ENCODE measurements at regions not wholly inside any gene's neighbourhood (a gene's known extent, or its start where the extent isn't known, plus 50 kb on each side); places are given as distances from the start of the nearest gene placed in this dataset.

GRCh38 chr7:14999331-14999730, 96.8 kb upstream of the DGKB start:
- no peaks in the 10 kb centered on the region for H3K27me3 Mint-ChIP-seq
- ChIA-PET CTCF (no interaction called here), POLR2A (no interaction called here)
- H3K4me1 ChIP-seq (ENCODE audit: control insufficient read depth in 2 of 2, insufficient read depth in 2 of 2, low read length in 2 of 2): no peaks in the 10 kb centered on the region
- no peak overlapping the region for H3K27ac ChIP-seq (ENCODE audit: low read length in 2 of 2)
- H2AFZ ChIP-seq (ENCODE audit: insufficient read depth, low read depth, low read length, poor library complexity, severe bottlenecking): no peak overlapping the region
- no peak overlapping the region for H3K4me2 ChIP-seq (replicated peaks; ENCODE audit: low read depth, low read length, poor library complexity, severe bottlenecking)
- WGBS (ENCODE audit: insufficient coverage): 60% methylated on average over 2 of the region's 2 CpGs
- peaks cover 0 to 3% (median 0%) of the 10 kb centered on the region in 3 donors for H3K9me3 ChIP-seq (ENCODE audit: control extremely low read depth in 1 of 3, control insufficient read depth in 2 of 3, insufficient read depth in 1 of 3, low read length in 2 of 3)
- H3K36me3 ChIP-seq (replicated peaks in 1 of 2; ENCODE audit: control extremely low read depth in 1 of 2, control insufficient read depth in 1 of 2, extremely low read depth in 1 of 2, insufficient read depth in 2 of 2, low read length in 1 of 2): no peaks in the 10 kb centered on the region
- no peaks in the 10 kb centered on the region for H3K4me1 Mint-ChIP-seq
- H3K9me3 Mint-ChIP-seq (ENCODE audit: insufficient read depth): no peaks in the 10 kb centered on the region
- intact Hi-C loops (cut with micrococcal nuclease): no loop called here
- no peaks in the 10 kb centered on the region for H3K27me3 ChIP-seq (replicated peaks in 1 of 4; ENCODE audit: control extremely low read depth in 1 of 4, control insufficient read depth in 3 of 4, insufficient read depth in 4 of 4, low read length in 3 of 4)
- no peak overlapping the region for H3K4me3 ChIP-seq (ENCODE audit: control extremely low read depth in 1 of 5, extremely low read depth in 1 of 5, insufficient read depth in 1 of 5, low read depth in 2 of 5, low read length in 4 of 5)
- no peak overlapping the region for H3K9ac ChIP-seq (ENCODE audit: low read length)
- H3K4me3 Mint-ChIP-seq: no peak overlapping the region
- no peak for TF ChIP-seq EZH2 (IDR thresholded peaks at IDR 0.05; ENCODE audit: borderline replicate concordance, insufficient read depth, low read depth, low read length, poor library complexity, severe bottlenecking)
- TF ChIP-seq CTCF (IDR thresholded peaks at IDR 0.05): no peak
- ATAC-seq (ENCODE audit: low read depth) (no peak), DNase-seq (no peak)
- no peaks in the 10 kb centered on the region for H4K20me1 ChIP-seq (ENCODE audit: control insufficient read depth, insufficient read depth, low read length, poor library complexity, severe bottlenecking)
- H3K79me2 ChIP-seq (ENCODE audit: control insufficient read depth, insufficient read depth, low read length): no peaks in the 10 kb centered on the region
- no peak overlapping the region for H3K27ac Mint-ChIP-seq

GRCh38 chr7:14995774-14996173, 93.2 kb upstream of the DGKB start:
- Histone ChIP-seq H3K4me2 (replicated peaks; ENCODE audit: low read depth, low read length, poor library complexity, severe bottlenecking) (no peak overlapping the region), H3K9ac (ENCODE audit: low read length) (no peak overlapping the region), H4K20me1 (ENCODE audit: control insufficient read depth, insufficient read depth, low read length, poor library complexity, severe bottlenecking) (no peaks in the 10 kb centered on the region), H2AFZ (ENCODE audit: insufficient read depth, low read depth, low read length, poor library complexity, severe bottlenecking) (no peak overlapping the region), H3K27ac (ENCODE audit: low read length in 2 of 2) (no peak overlapping the region), H3K79me2 (ENCODE audit: control insufficient read depth, insufficient read depth, low read length) (no peaks in the 10 kb centered on the region), H3K4me3 (ENCODE audit: control extremely low read depth in 1 of 5, extremely low read depth in 1 of 5, insufficient read depth in 1 of 5, low read depth in 2 of 5, low read length in 4 of 5) (no peak overlapping the region), H3K36me3 (replicated peaks in 1 of 2; ENCODE audit: control extremely low read depth in 1 of 2, control insufficient read depth in 1 of 2, extremely low read depth in 1 of 2, insufficient read depth in 2 of 2, low read length in 1 of 2) (no peaks in the 10 kb centered on the region), H3K9me3 (ENCODE audit: control extremely low read depth in 1 of 3, control insufficient read depth in 2 of 3, insufficient read depth in 1 of 3, low read length in 2 of 3) (peaks cover 0 to 3% (median 0%) of the 10 kb centered on the region in 3 donors), H3K4me1 (ENCODE audit: control insufficient read depth in 2 of 2, insufficient read depth in 2 of 2, low read length in 2 of 2) (no peaks in the 10 kb centered on the region), H3K27me3 (replicated peaks in 1 of 4; ENCODE audit: control extremely low read depth in 1 of 4, control insufficient read depth in 3 of 4, insufficient read depth in 4 of 4, low read length in 3 of 4) (no peaks in the 10 kb centered on the region)
- POLR2A ChIA-PET: no interaction called here
- 83% methylated on average over 2 of the region's 2 CpGs for WGBS (ENCODE audit: insufficient coverage)
- Mint-ChIP-seq H3K9me3 (ENCODE audit: insufficient read depth) (peaks cover 2% of the 10 kb centered on the region), H3K4me3 (no peak overlapping the region), H3K4me1 (no peaks in the 10 kb centered on the region), H3K27ac (no peak overlapping the region), H3K27me3 (no peaks in the 10 kb centered on the region)
- no peak for TF ChIP-seq CTCF (IDR thresholded peaks at IDR 0.05)
- no peak for TF ChIP-seq EZH2 (IDR thresholded peaks at IDR 0.05; ENCODE audit: borderline replicate concordance, insufficient read depth, low read depth, low read length, poor library complexity, severe bottlenecking)
- DNase-seq: no peak
- intact Hi-C loops (cut with micrococcal nuclease): no loop called here
- CTCF ChIA-PET: no interaction called here
- no peak for ATAC-seq (ENCODE audit: low read depth)

All from B cell (primary cell).